HepG2 (cell line): ENCODE measurements at regions not wholly inside any gene's neighbourhood (a gene's known extent, or its start where the extent isn't known, plus 50 kb on each side); places are given as distances from the start of the nearest gene placed in this dataset.

Experiments used
- FOXP4 ChIP-seq: sonication (generic); formaldehyde crosslinking; IDR thresholded peaks from 2 replicates; pipeline ENCODE4 v1.4.0; 2020; ENCODE audit warnings: missing genetic modification reagents
- HMGXB4 ChIP-seq, 2 experiments: sonication (generic) in 1 of 2; formaldehyde crosslinking in 1 of 2; IDR thresholded peaks; 2 replicates each; pipeline versions ENCODE4 v1.4.0 to v1.6.1; 2018 to 2020; ENCODE audit warnings: missing genetic modification reagents in 2 of 2, borderline replicate concordance in 1 of 2, low read depth in 1 of 2, mild to moderate bottlenecking in 1 of 2, missing biosample characterization in 1 of 2
- NONO ChIP-seq, 2 experiments: fragments of 450-650 bp in 1 of 2; sonication (generic) in 1 of 2; formaldehyde crosslinking in 1 of 2; IDR thresholded peaks in 1 of 2; conservative IDR thresholded peaks in 1 of 2; 2 replicates each; pipeline versions ENCODE4 v1.6.1 to v1.8.0; 2017 to 2022; ENCODE audit warnings: mild to moderate bottlenecking in 1 of 2, missing genetic modification reagents in 1 of 2, moderate library complexity in 1 of 2
- SCMH1 ChIP-seq: sonication (generic); formaldehyde crosslinking; IDR thresholded peaks from 2 replicates; pipeline ENCODE4 v1.9.0; 2021; ENCODE audit warnings: missing genetic modification reagents, mild to moderate bottlenecking, borderline replicate concordance
- ZBTB40 ChIP-seq, 2 experiments: fragments of 450-650 bp in 1 of 2; sonication (generic) in 1 of 2; formaldehyde crosslinking in 1 of 2; IDR thresholded peaks; 2 replicates each; pipeline versions ENCODE4 v1.6.1 to v1.8.0; 2016 to 2022; ENCODE audit warnings: antibody characterized with exemption in 1 of 2, mild to moderate bottlenecking in 1 of 2, missing genetic modification reagents in 1 of 2
- ZHX2 ChIP-seq, 2 experiments: sonication (generic) in 1 of 2; formaldehyde crosslinking in 1 of 2; IDR thresholded peaks; 2 replicates each; pipeline versions ENCODE4 v1.6.1 to v1.9.0; 2014 to 2022; ENCODE audit warnings: antibody characterized with exemption in 1 of 2, borderline replicate concordance in 1 of 2, inconsistent platforms in 1 of 2, low read depth in 1 of 2, missing genetic modification reagents in 1 of 2
- ZKSCAN8 ChIP-seq: IDR thresholded peaks from 2 replicates; pipeline ENCODE4 v1.6.1; 2016; ENCODE audit warnings: borderline replicate concordance, missing genetic modification reagents, missing compliant biosample characterization

- no peak for TF ChIP-seq HMGXB4 (CRISPR knock-in tag; IDR thresholded peaks at IDR 0.05; ENCODE audit: borderline replicate concordance in 1 of 2, low read depth in 1 of 2)
- no peak for TF ChIP-seq ZHX2 (IDR thresholded peaks at IDR 0.05; ENCODE audit: low read depth)
- TF ChIP-seq ZHX2 (CRISPR knock-in tag; IDR thresholded peaks at IDR 0.05; ENCODE audit: borderline replicate concordance): no peak
- no peak for TF ChIP-seq ZBTB40 (IDR thresholded peaks at IDR 0.05)
- no peak for TF ChIP-seq ZBTB40 (CRISPR knock-in tag; IDR thresholded peaks at IDR 0.05)
- TF ChIP-seq NONO (IDR thresholded peaks at IDR 0.05): no peak
- TF ChIP-seq NONO (CRISPR knock-in tag; conservative IDR thresholded peaks at IDR 0.05): 0 out of 2 replicates have a peak, but pooled peaks have one; percentile 23
- no peak for TF ChIP-seq SCMH1 (CRISPR knock-in tag)
- 0 out of 2 replicates have a peak, but pooled peaks have one; percentile 14 for TF ChIP-seq FOXP4 (CRISPR knock-in tag)
- TF ChIP-seq ZKSCAN8 (CRISPR knock-in tag): no peak
These were observed 239.3 kb downstream of the GRIA2 start (continued) for GRCh38 chr4:157459785-157460184.
